Parathyroid adenoma (tissue), 2 donors: ENCODE measurements at regions not wholly inside any gene's neighbourhood (a gene's known extent, or its start where the extent isn't known, plus 50 kb on each side); places are given as distances from the start of the nearest gene placed in this dataset.

Experiments
- H2AFZ ChIP-seq: fragments of 300-600 bp; sonication (generic); one replicate; pipeline ENCODE4 v1.7.0; 2017; ENCODE audit warnings: antibody characterized with exemption, mild to moderate bottlenecking
- H3K27ac ChIP-seq: fragments of 300-600 bp; sonication (generic); one replicate; pipeline ENCODE4 v1.7.0; 2017
- H3K27me3 ChIP-seq: fragments of 300-600 bp; sonication (generic); one replicate; pipeline ENCODE4 v1.7.0; 2017; ENCODE audit warnings: low read length; ENCODE audit not compliant: control insufficient read depth, insufficient read depth
- H3K36me3 ChIP-seq: fragments of 300-600 bp; sonication (generic); one replicate; pipeline ENCODE4 v1.7.0; 2017; ENCODE audit warnings: low read length; ENCODE audit not compliant: control insufficient read depth, insufficient read depth
- H3K4me1 ChIP-seq: fragments of 300-600 bp; sonication (generic); one replicate; pipeline ENCODE4 v1.7.0; 2017; ENCODE audit warnings: control low read depth
- H3K4me2 ChIP-seq: fragments of 300-600 bp; sonication (generic); one replicate; pipeline ENCODE4 v1.7.0; 2017; ENCODE audit warnings: low read length
- H3K4me3 ChIP-seq: fragments of 300-600 bp; sonication (generic); one replicate; pipeline ENCODE4 v1.7.0; 2017; ENCODE audit warnings: low read depth, low read length
- H3K79me2 ChIP-seq: fragments of 300-600 bp; sonication (generic); one replicate; pipeline ENCODE4 v1.7.0; 2017; ENCODE audit warnings: control low read depth
- H3K9ac ChIP-seq: fragments of 300-600 bp; sonication (generic); one replicate; pipeline ENCODE4 v1.7.0; 2017; ENCODE audit warnings: mild to moderate bottlenecking
- H3K9me3 ChIP-seq: fragments of 300-600 bp; sonication (generic); one replicate; pipeline ENCODE4 v1.7.0; 2017; ENCODE audit warnings: low read length; ENCODE audit not compliant: control insufficient read depth
- TF ChIP-seq, protein P1 (sequence below): fragments of 300-600 bp; sonication (generic); IDR thresholded peaks from one replicate; pipeline ENCODE4 v1.7.0; 2017; ENCODE audit warnings: antibody characterized with exemption, mild to moderate bottlenecking
- donor health status: primary hyperparathyroidism.

DNA sequence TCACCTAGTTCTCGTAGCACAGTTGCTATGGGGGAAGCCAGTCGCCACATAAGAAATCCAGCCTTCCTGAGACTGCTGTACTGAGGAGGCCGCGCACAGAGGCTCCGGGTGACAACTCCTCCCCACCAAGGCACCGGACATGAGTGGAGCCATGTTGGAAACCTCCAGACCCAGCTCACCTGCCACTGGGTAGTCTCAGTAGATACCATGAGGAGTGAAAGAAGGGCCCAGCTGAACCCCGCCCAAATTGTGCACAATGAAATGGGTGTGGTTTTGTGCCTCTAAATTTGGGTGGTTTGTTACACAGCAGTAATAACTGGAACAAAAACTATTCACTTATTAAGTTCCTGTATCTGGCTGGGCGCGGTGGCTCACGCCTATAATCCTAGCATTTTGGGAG, 198.7 kb downstream of the BCOR start:
- Histone ChIP-seq H3K27ac (no peak overlapping the region), H3K4me3 (no peak overlapping the region), H3K9ac (no peak overlapping the region), H3K79me2 (no peaks in the 10 kb centered on the region), H3K9me3 (no peaks in the 10 kb centered on the region), H2AFZ (no peak overlapping the region), H3K4me1 (no peaks in the 10 kb centered on the region), H3K27me3 (no peaks in the 10 kb centered on the region), H3K4me2 (no peak overlapping the region), H3K36me3 (no peaks in the 10 kb centered on the region)
- TF ChIP-seq, protein P1, sequence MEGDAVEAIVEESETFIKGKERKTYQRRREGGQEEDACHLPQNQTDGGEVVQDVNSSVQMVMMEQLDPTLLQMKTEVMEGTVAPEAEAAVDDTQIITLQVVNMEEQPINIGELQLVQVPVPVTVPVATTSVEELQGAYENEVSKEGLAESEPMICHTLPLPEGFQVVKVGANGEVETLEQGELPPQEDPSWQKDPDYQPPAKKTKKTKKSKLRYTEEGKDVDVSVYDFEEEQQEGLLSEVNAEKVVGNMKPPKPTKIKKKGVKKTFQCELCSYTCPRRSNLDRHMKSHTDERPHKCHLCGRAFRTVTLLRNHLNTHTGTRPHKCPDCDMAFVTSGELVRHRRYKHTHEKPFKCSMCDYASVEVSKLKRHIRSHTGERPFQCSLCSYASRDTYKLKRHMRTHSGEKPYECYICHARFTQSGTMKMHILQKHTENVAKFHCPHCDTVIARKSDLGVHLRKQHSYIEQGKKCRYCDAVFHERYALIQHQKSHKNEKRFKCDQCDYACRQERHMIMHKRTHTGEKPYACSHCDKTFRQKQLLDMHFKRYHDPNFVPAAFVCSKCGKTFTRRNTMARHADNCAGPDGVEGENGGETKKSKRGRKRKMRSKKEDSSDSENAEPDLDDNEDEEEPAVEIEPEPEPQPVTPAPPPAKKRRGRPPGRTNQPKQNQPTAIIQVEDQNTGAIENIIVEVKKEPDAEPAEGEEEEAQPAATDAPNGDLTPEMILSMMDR, result no peak

DNA sequence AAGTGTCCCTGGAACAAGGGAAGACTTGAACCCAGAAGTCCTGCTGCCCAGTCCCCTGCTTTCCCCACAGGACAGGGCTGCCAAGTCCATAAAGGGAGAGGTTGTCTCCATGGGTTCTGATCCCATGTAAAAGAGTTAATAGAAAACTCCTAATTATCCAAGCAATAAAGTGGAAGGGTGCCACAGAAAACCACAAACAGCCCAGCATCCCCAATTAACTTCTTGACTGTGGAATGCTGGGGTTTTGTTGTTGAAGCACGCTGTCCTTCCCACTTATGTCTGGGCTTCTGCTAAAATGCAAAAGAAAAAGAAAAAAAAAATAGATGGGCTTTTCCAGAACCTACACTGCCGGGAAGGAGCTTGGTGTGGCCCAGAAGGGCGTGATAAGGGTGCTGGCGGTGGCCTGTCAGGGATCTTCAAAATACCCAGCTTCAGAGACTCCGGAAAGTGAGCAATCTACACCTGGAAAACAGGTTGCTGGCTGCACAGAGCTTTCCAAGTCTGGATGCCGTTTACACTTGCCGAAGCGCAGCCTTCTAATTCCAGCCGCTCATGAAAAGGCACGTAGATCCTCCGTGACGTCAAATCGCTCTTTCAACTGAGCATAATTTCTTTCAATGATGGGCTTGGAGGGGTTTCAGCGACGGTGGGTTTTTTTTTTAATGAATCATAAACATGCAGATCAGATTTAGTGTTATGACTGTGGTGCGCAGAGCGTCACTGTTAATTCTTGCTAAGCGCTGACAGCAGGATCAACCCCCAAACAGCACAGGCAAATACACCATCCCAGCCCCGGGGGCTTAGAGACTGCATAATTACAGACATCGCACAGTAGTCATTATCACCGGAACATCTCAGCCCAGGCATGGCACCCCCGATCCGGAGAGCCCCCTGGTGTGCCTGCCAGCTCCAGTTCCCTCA, 197.6 kb downstream of the BCOR start:
- Histone ChIP-seq H3K27me3 (no peaks in the 10 kb centered on the region), H3K27ac (no peak overlapping the region)
- TF ChIP-seq, protein P1, result no peak

DNA sequence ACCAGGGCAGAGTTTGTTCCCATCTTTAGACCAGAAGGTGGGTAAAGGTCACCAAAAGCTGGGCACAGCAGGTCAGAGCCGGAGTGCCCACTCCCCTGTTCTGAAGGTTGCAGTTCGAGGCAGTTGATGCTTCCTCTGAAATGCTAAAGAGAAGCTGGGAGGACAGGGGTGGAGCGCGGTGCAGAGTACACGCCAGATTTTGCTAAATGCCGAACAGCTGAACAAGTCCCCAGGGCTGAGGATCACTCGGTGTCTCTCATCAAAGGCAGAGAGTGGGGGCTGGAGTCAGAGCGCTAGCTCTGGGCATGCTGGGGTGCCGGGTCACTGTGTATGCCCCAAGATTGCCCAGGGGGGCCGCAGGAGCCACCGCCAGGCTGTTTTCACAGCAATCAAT, 197.0 kb downstream of the BCOR start:
- Histone ChIP-seq H3K4me1 (no peaks in the 10 kb centered on the region), H3K36me3 (no peaks in the 10 kb centered on the region), H3K4me3 (no peak overlapping the region), H3K9ac (no peak overlapping the region), H3K79me2 (no peaks in the 10 kb centered on the region), H3K27me3 (no peaks in the 10 kb centered on the region), H3K9me3 (no peaks in the 10 kb centered on the region), H3K27ac (no peak overlapping the region), H2AFZ (no peak overlapping the region), H3K4me2 (no peak overlapping the region)
- TF ChIP-seq, protein P1, result no peak

More for the DNA sequence above, 197.6 kb downstream of the BCOR start:
- Histone ChIP-seq H3K36me3 (no peaks in the 10 kb centered on the region), H2AFZ (no peak overlapping the region), H3K9me3 (no peaks in the 10 kb centered on the region), H3K9ac (no peak overlapping the region), H3K4me2 (no peak overlapping the region), H3K4me3 (no peak overlapping the region), H3K4me1 (no peaks in the 10 kb centered on the region), H3K79me2 (no peaks in the 10 kb centered on the region)

DNA sequence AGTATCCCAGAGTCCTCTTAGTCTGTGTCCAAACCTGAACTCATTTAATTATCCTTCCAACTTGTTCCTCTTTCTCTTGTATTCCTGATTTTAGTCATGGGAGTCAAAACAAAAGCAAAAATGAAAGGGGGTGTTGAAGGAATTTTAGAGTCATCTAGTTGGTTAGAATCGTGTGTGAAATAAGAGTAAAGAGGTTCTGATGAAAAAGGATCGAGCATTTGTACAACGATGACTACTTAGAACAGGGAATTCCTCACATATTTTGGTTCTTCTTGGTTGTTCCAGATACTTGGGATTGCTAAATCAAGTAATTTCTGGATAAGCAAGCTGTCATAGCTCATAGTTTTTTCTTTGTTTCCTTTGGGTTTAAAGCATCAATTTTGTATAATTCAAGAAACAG, 194.4 kb downstream of the BCOR start:
- H3K4me3 ChIP-seq, result no peak overlapping the region
- TF ChIP-seq, protein P1, result no peak
- no peaks in the 10 kb centered on the region for H3K36me3 ChIP-seq
- H3K9me3 ChIP-seq, result no peaks in the 10 kb centered on the region
- no peak overlapping the region for H3K27ac ChIP-seq
- H3K4me2 ChIP-seq, result no peak overlapping the region
- no peaks in the 10 kb centered on the region for H3K79me2 ChIP-seq
- H3K27me3 ChIP-seq, result no peaks in the 10 kb centered on the region
- H3K9ac ChIP-seq, result no peak overlapping the region
- no peak overlapping the region for H2AFZ ChIP-seq
- no peaks in the 10 kb centered on the region for H3K4me1 ChIP-seq

DNA sequence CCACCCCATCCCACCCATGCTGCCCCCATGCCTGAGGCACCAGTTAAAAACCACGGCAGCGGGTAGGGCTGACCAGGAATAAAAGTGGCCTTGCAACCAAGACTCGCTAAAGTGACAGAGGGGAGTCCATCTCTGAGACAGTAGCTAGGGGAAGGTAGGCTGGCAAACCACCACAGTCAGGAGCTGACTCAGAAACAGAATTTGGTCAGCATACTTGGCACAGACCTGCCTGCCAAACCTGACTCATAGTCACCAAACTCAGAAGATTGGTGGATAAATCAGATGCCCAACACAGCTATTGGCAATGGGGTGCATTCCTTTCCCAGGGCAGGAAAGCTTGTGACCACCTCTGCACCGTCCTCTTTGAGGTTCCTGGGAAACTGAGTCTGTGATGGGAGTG, 193.8 kb downstream of the BCOR start:
- no peaks in the 10 kb centered on the region for H3K79me2 ChIP-seq
- no peak overlapping the region for H3K9ac ChIP-seq
- TF ChIP-seq, protein P1, result no peak
- no peaks in the 10 kb centered on the region for H3K36me3 ChIP-seq
- no peak overlapping the region for H2AFZ ChIP-seq
- H3K27ac ChIP-seq, result no peak overlapping the region
- no peak overlapping the region for H3K4me2 ChIP-seq
- H3K4me3 ChIP-seq, result no peak overlapping the region
- H3K9me3 ChIP-seq, result no peaks in the 10 kb centered on the region
- no peaks in the 10 kb centered on the region for H3K4me1 ChIP-seq
- no peaks in the 10 kb centered on the region for H3K27me3 ChIP-seq
